Panc1 (cell line): ENCODE measurements at regions not wholly inside any gene's neighbourhood (a gene's known extent, or its start where the extent isn't known, plus 50 kb on each side); places are given as distances from the start of the nearest gene placed in this dataset.

Source experiments
- POLR2AphosphoS5 ChIP-seq: IDR thresholded peaks from 2 replicates; pipeline ENCODE4 v1.6.1; 2012; ENCODE audit warnings: mild to moderate bottlenecking, low read depth, low read length, moderate library complexity
- REST ChIP-seq, 2 experiments: IDR thresholded peaks; 2 replicates each; pipeline ENCODE4 v1.6.1; 2011 to 2012; ENCODE audit warnings: low read depth in 2 of 2, control low read depth in 1 of 2, low read length in 1 of 2, mild to moderate bottlenecking in 1 of 2, moderate library complexity in 1 of 2; ENCODE audit not compliant: insufficient read depth in 1 of 2
- SIN3A ChIP-seq: IDR thresholded peaks from 2 replicates; pipeline ENCODE4 v1.6.1; 2012; ENCODE audit warnings: low read depth, mild to moderate bottlenecking, low read length, moderate library complexity, borderline replicate concordance; ENCODE audit not compliant: insufficient read depth
- TF ChIP-seq, protein P1 (sequence below): fragments of 450-650 bp; IDR thresholded peaks from 2 replicates; pipeline ENCODE4 v1.5.1; 2017; ENCODE audit warnings: mild to moderate bottlenecking

GRCh38 chr20:40607927-40608326 lies 81.1 kb downstream of the MAFB start:
- TF ChIP-seq, protein P1, sequence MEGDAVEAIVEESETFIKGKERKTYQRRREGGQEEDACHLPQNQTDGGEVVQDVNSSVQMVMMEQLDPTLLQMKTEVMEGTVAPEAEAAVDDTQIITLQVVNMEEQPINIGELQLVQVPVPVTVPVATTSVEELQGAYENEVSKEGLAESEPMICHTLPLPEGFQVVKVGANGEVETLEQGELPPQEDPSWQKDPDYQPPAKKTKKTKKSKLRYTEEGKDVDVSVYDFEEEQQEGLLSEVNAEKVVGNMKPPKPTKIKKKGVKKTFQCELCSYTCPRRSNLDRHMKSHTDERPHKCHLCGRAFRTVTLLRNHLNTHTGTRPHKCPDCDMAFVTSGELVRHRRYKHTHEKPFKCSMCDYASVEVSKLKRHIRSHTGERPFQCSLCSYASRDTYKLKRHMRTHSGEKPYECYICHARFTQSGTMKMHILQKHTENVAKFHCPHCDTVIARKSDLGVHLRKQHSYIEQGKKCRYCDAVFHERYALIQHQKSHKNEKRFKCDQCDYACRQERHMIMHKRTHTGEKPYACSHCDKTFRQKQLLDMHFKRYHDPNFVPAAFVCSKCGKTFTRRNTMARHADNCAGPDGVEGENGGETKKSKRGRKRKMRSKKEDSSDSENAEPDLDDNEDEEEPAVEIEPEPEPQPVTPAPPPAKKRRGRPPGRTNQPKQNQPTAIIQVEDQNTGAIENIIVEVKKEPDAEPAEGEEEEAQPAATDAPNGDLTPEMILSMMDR, result no peak
- TF ChIP-seq POLR2AphosphoS5 (no peak), REST (IDR thresholded peaks at IDR 0.05; ENCODE audit: insufficient read depth in 1 of 2, low read depth in 2 of 2, low read length in 1 of 2) (no peak), SIN3A (no peak)
